Natural killer cell treated with Interleukin-12 subunit alpha and Interleukin-12 subunit beta and Interleukin-15 and Interleukin-18, amount 100 ng/mL, for 72 hours (primary cell): ENCODE measurements at regions not wholly inside any gene's neighbourhood (a gene's known extent, or its start where the extent isn't known, plus 50 kb on each side); places are given as distances from the start of the nearest gene placed in this dataset.

Experiments
- ATAC-seq, 2 donors: fragments of 150-1000 bp; cut with Tn5 transposase in 1 of 2; sonication (Bioruptor Pico), chemical (Tn5 transposase) in 1 of 2; 2 replicates each; pipeline ENCODE4 v1.10.0; 2021
- DNase-seq: peaks from one replicate; pipeline ENCODE4 v3.0.0; 2022; ENCODE audit warnings: low spot score
- H3K27ac Mint-ChIP-seq, 2 donors: 1 replicate in 1 of 2; 2 replicates in 1 of 2; pipeline ENCODE4 v1.8.0; 2022; ENCODE audit warnings: mixed read lengths in 2 of 2, mild to moderate bottlenecking in 1 of 2, moderate library complexity in 1 of 2
- H3K27me3 Mint-ChIP-seq, 2 donors: 1 replicate in 1 of 2; 2 replicates in 1 of 2; pipeline ENCODE4 v1.8.0; 2022; ENCODE audit warnings: mixed read lengths in 2 of 2
- H3K36me3 Mint-ChIP-seq: one replicate; pipeline ENCODE4 v1.8.0; 2022; ENCODE audit warnings: mixed read lengths
- H3K4me1 Mint-ChIP-seq, 2 donors: 1 replicate in 1 of 2; 2 replicates in 1 of 2; pipeline ENCODE4 v1.8.0; 2022; ENCODE audit warnings: low read depth in 2 of 2, mixed read lengths in 2 of 2, mild to moderate bottlenecking in 1 of 2
- H3K4me3 Mint-ChIP-seq: one replicate; pipeline ENCODE4 v1.8.0; 2022; ENCODE audit warnings: mixed read lengths
- H3K9me3 Mint-ChIP-seq: 2 replicates; pipeline ENCODE4 v1.8.0; 2022; ENCODE audit warnings: mixed read lengths

- no peaks in the 10 kb centered on the region for H3K9me3 Mint-ChIP-seq
- ATAC-seq (no peak), DNase-seq (no peak)
- no peak overlapping the region for H3K4me3 Mint-ChIP-seq
- H3K27me3 Mint-ChIP-seq = no peaks in the 10 kb centered on the region
- H3K36me3 Mint-ChIP-seq = no peaks in the 10 kb centered on the region
- H3K4me1 Mint-ChIP-seq = peaks cover 26% of the 10 kb centered on the region in 2 donors
- H3K27ac Mint-ChIP-seq = no peak overlapping the region
Measured at GRCh38 chr12:92472201-92472600, 230.6 kb upstream of the PLEKHG7 start.

GRCh38 chr12:92471551-92471950 is 231.2 kb upstream of the PLEKHG7 start:
- H3K4me1 Mint-ChIP-seq = peaks cover 26% of the 10 kb centered on the region in 2 donors
- no peaks in the 10 kb centered on the region for H3K9me3 Mint-ChIP-seq
- no peaks in the 10 kb centered on the region for H3K27me3 Mint-ChIP-seq
- DNase-seq (no peak), ATAC-seq (no peak)
- H3K4me3 Mint-ChIP-seq = no peak overlapping the region
- H3K27ac Mint-ChIP-seq = peak overlapping the region in 1 of 2 donors; percentile 89
- no peaks in the 10 kb centered on the region for H3K36me3 Mint-ChIP-seq

DNA sequence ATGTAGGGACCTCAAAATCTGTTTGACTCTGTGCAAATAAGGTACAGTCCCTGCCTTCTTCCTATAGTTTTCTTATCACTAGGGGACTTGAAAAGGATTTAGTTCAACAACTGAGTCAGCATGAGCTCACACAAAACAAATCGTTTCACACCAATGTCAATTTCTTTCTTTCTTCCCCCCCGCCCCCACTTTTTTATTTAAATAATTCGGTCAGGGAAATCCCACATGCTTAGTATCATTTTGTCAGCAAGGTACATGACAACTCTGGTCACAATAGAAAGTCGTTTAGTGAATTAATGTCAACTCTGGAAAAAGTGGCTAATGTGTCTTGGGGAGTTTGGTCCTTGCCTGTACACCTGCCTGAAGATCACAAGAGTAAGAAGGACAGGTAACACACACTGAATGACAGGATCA is 232.2 kb upstream of the PLEKHG7 start:
- no peaks in the 10 kb centered on the region for H3K27me3 Mint-ChIP-seq
- peak overlapping the region; percentile 55 for H3K4me3 Mint-ChIP-seq
- peaks cover 26 to 30% of the 10 kb centered on the region in 2 donors for H3K4me1 Mint-ChIP-seq
- H3K36me3 Mint-ChIP-seq = peaks cover 4% of the 10 kb centered on the region
- H3K9me3 Mint-ChIP-seq = no peaks in the 10 kb centered on the region
- DNase-seq = no peak
- ATAC-seq = peak; percentile 83 to 86
- peak overlapping the region; percentile 64 to 89 for H3K27ac Mint-ChIP-seq

DNA sequence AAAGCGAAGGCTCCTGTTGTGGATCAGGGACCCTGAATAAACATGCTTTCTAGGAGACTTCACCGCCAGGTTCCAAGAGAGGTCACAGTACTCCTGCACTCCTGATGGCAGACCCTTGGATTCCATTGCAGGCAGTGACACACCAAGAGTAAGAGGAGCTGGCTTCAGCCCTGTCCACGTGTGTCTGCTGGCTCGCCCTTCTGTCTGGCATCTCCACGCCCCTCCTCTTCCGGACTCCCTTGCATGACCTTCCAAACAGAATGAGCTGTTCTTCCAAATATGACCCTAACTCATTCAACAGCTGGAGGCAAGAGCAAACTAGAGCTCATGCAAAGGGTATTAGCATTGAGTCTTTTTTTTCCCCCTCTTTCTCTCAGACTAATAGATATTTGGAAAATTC is 233.0 kb upstream of the PLEKHG7 start:
- Mint-ChIP-seq H3K4me3 (peak overlapping the region; percentile 55), H3K27me3 (no peaks in the 10 kb centered on the region), H3K9me3 (no peaks in the 10 kb centered on the region), H3K4me1 (peaks cover 29 to 30% of the 10 kb centered on the region in 2 donors), H3K27ac (peak overlapping the region; percentile 64 to 89), H3K36me3 (peaks cover 4% of the 10 kb centered on the region)
- ATAC-seq = no peak
- DNase-seq = no peak

DNA sequence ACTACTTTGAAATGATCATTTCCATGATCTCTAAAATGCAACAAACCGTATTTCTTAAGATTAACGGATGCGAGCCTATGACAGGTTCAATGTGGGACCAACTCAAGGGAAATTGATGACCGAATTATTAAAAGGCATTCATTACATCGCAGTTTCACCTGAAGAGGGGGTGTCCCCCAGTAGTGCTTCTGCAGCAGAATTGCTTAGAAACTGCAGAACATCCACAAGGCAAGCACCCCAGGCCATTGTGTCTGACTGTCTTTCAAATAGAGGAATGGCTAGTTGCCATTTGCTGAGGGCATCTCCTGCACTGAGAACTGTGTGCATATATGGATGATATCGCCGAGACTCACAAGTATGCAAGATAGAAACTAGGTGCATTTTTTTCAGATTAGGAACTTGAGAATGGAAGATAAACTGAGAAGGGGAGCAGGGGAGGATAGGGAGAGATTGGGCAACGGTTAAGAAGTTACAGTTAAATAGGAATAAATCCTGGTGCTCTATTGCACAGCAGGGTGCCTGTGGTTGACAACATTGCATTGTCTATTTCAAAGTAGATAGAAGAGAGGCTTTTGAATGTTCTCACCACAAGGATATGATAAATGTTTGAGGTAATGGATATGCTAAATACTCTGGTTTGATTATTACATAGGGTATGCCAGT is 234.3 kb upstream of the PLEKHG7 start:
- no peak overlapping the region for H3K4me3 Mint-ChIP-seq
- peaks cover 4% of the 10 kb centered on the region for H3K36me3 Mint-ChIP-seq
- H3K9me3 Mint-ChIP-seq = peaks cover 4% of the 10 kb centered on the region
- DNase-seq (no peak), ATAC-seq (no peak)
- peaks cover 34 to 37% of the 10 kb centered on the region in 2 donors for H3K4me1 Mint-ChIP-seq
- H3K27ac Mint-ChIP-seq = peak overlapping the region in 1 of 2 donors; percentile 69
- H3K27me3 Mint-ChIP-seq = no peaks in the 10 kb centered on the region

GRCh38 chr12:92467886-92468285 is 234.9 kb upstream of the PLEKHG7 start:
- H3K27me3 Mint-ChIP-seq = no peaks in the 10 kb centered on the region

DNA sequence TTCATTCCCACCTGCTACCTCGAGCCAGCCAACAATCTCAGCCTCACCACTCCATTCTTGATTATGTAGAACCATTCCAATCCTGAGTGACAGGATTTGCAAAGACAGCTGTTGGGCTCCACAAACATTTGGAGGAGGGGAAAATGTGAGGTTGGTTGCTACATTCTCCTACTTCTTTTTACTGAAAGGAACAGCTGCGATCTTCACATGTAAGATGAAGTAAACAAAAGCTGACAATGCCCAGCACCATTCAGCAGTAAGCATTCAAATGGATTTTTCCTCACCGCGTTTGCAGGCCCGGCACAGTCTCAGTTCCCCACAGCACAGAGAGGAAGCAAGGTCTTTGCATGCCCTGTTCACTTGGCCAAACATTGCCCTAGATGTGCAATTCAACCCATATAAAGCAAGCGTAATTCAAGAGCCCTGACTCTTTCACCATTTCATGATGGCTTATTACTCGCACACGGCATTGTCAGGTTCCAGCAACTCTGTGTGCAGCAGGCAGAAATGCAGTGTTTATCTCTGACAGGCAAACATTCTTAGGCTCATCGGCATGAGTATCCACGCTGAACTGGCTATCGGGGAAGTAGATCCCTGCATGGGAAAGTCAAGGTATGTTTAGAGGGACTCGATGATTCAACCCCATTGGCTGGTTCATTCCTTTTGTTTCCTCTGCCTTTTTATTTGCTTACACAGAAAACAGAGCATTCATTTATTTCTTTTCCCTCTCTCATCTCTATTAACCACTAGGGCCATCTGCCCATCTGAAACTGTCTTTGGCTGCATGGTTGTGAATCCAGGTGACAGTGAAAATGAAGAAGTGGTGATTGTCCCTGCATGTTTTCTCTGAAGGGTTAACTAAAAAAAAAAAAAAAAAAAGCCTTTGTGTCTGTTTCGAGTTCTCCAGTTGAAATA is 236.1 kb upstream of the PLEKHG7 start:
- Mint-ChIP-seq H3K36me3 (peaks cover 4% of the 10 kb centered on the region), H3K9me3 (peaks cover 4% of the 10 kb centered on the region), H3K27ac (no peak overlapping the region), H3K4me1 (peaks cover 39 to 43% of the 10 kb centered on the region in 2 donors), H3K27me3 (no peaks in the 10 kb centered on the region), H3K4me3 (no peak overlapping the region)
- no peak for ATAC-seq
- no peak for DNase-seq

More at GRCh38 chr12:92467886-92468285, 234.9 kb upstream of the PLEKHG7 start:
- Mint-ChIP-seq H3K4me3 (no peak overlapping the region), H3K36me3 (peaks cover 4% of the 10 kb centered on the region), H3K4me1 (peaks cover 34 to 37% of the 10 kb centered on the region in 2 donors), H3K9me3 (peaks cover 4% of the 10 kb centered on the region), H3K27ac (peak overlapping the region in 1 of 2 donors; percentile 69)
- no peak for DNase-seq
- ATAC-seq = no peak

DNA sequence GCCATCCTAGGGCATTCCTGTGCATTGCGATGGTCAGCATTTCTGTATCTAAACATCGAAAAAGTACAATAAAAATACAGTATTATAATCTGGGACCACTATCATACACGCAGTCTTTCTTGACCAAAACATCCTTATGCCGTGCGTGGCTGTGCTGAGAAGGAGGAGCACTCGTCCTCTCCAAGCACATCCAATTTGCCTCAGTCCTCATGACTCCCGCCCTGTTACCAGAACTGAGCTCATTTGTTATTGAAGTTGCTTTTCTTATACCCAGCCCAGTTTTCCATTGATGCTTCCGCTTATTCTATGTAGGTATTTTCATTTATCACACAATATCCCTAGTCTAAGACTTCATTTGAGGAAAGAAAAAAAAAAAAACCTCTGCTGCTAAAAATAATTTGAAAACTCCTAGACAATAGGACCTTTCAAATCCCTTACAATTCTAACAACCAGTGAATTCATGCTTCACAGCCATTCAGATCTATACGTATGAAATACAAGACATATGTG is 236.9 kb upstream of the PLEKHG7 start:
- Mint-ChIP-seq H3K9me3 (peaks cover 4% of the 10 kb centered on the region), H3K36me3 (peaks cover 4% of the 10 kb centered on the region)
- no peak for ATAC-seq

GRCh38 chr12:92464911-92465310 is 237.9 kb upstream of the PLEKHG7 start:
- DNase-seq = no peak
- peaks cover 40 to 49% of the 10 kb centered on the region in 2 donors for H3K4me1 Mint-ChIP-seq
- peaks cover 7% of the 10 kb centered on the region for H3K9me3 Mint-ChIP-seq
- no peak for ATAC-seq
- no peaks in the 10 kb centered on the region for H3K27me3 Mint-ChIP-seq
- H3K4me3 Mint-ChIP-seq = no peak overlapping the region
- H3K36me3 Mint-ChIP-seq = peaks cover 4% of the 10 kb centered on the region
- H3K27ac Mint-ChIP-seq = peak overlapping the region in 1 of 2 donors; percentile 58

More for the DNA sequence above, 236.9 kb upstream of the PLEKHG7 start:
- Mint-ChIP-seq H3K4me3 (no peak overlapping the region), H3K4me1 (peaks cover 44 to 50% of the 10 kb centered on the region in 2 donors), H3K27ac (peak overlapping the region in 1 of 2 donors; percentile 58), H3K27me3 (no peaks in the 10 kb centered on the region)
- no peak for DNase-seq

GRCh38 chr12:92463171-92463570 is 239.6 kb upstream of the PLEKHG7 start:
- H3K9me3 Mint-ChIP-seq = peaks cover 8% of the 10 kb centered on the region
- no peak for DNase-seq
- no peak for ATAC-seq
- no peak overlapping the region for H3K4me3 Mint-ChIP-seq
- no peaks in the 10 kb centered on the region for H3K27me3 Mint-ChIP-seq
- H3K36me3 Mint-ChIP-seq = peaks cover 4% of the 10 kb centered on the region
- H3K27ac Mint-ChIP-seq = peak overlapping the region; percentile 69 to 77
- peaks cover 38 to 46% of the 10 kb centered on the region in 2 donors for H3K4me1 Mint-ChIP-seq

DNA sequence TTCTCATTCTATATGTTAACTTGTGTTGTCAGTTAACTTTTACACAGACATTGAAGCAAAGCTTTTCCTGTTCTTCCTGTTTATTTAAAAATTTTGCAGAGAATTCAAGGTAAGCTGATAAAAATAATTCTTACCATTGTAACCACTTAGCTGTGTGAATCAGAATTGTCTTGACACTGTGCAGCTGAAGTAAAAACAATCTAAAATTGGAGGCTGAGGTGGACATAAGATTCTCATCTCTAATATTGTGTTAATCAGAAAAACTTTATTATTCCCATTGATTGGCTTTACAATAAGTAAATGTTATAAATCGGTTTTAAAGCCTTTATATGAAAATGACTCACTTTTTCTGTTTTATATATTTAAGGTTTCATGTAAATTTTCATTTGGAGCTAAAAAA is 240.3 kb upstream of the PLEKHG7 start:
- Mint-ChIP-seq H3K27me3 (no peaks in the 10 kb centered on the region), H3K27ac (peak overlapping the region; percentile 69 to 77), H3K9me3 (peaks cover 8% of the 10 kb centered on the region), H3K4me3 (no peak overlapping the region), H3K36me3 (peaks cover 4% of the 10 kb centered on the region), H3K4me1 (peaks cover 36 to 42% of the 10 kb centered on the region in 2 donors)
- DNase-seq (no peak), ATAC-seq (no peak)

GRCh38 chr12:92462049-92462448 is 240.7 kb upstream of the PLEKHG7 start:
- Mint-ChIP-seq H3K4me1 (peaks cover 40 to 42% of the 10 kb centered on the region in 2 donors), H3K36me3 (peaks cover 4% of the 10 kb centered on the region), H3K4me3 (peak overlapping the region; percentile 38)

GRCh38 chr12:92459850-92460249 is 242.9 kb upstream of the PLEKHG7 start:
- peaks cover 21% of the 10 kb centered on the region for H3K9me3 Mint-ChIP-seq
- DNase-seq = no peak
- peak overlapping the region; percentile 69 to 77 for H3K27ac Mint-ChIP-seq
- no peaks in the 10 kb centered on the region for H3K27me3 Mint-ChIP-seq
- no peak overlapping the region for H3K4me3 Mint-ChIP-seq
- no peaks in the 10 kb centered on the region for H3K36me3 Mint-ChIP-seq
- peaks cover 42 to 43% of the 10 kb centered on the region in 2 donors for H3K4me1 Mint-ChIP-seq
- ATAC-seq = no peak

More at GRCh38 chr12:92462049-92462448, 240.7 kb upstream of the PLEKHG7 start:
- Mint-ChIP-seq H3K27me3 (no peaks in the 10 kb centered on the region), H3K9me3 (peaks cover 8% of the 10 kb centered on the region), H3K27ac (peak overlapping the region; percentile 69 to 77)
- DNase-seq (peak; percentile 79), ATAC-seq (peak; percentile 94 to 96)
